Caco-2 (cell line): ENCODE measurements at regions not wholly inside any gene's neighbourhood (a gene's known extent, or its start where the extent isn't known, plus 50 kb on each side); places are given as distances from the start of the nearest gene placed in this dataset.

Experiments used
- BruUV-seq: library from RNA; stranded (reverse); fragments of 400-500 nt; replicated peaks from 2 replicates; lab custom pipeline; 2021; lab: Mats Ljungman, UMichigan
- CTCF ChIA-PET: fragments of 300-600 bp; sonication (Branson Sonifier 250); formaldehyde crosslinking; loops from one replicate; lab custom pipeline; 2022; ENCODE audit warnings: antibody characterized with exemption; lab: Charles Lee
- POLR2A ChIA-PET: fragments of 300-600 bp; sonication (Branson Sonifier 250); formaldehyde crosslinking; loops from one replicate; lab custom pipeline; 2022; ENCODE audit warnings: antibody characterized with exemption; lab: Charles Lee
- DNase-seq, 2 experiments: peaks; one replicate each; pipeline versions ENCODE4 v3.0.0 to v3.0.0-alpha.2; 2020 to 2022
- H3K27me3 ChIP-seq: replicated peaks from 2 replicates; pipeline ENCODE4 v1.6.0; 2011; ENCODE audit warnings: low read length; ENCODE audit not compliant: control insufficient read depth, insufficient read depth
- H3K36me3 ChIP-seq: 2 replicates; pipeline ENCODE4 v1.5.1; 2011; ENCODE audit warnings: low read length; ENCODE audit not compliant: control insufficient read depth, insufficient read depth
- H3K4me1 ChIP-seq: fragments of 250-450 bp; sonication (Bioruptor Pico); 2 replicates; pipeline ENCODE4 v1.5.1; 2020; ENCODE audit warnings: mild to moderate bottlenecking
- H3K4me3 ChIP-seq: 2 replicates; pipeline ENCODE4 v1.5.1; 2011; ENCODE audit warnings: low read depth, mild to moderate bottlenecking, control low read depth, low read length
- H3K9me3 ChIP-seq: fragments of 250-450 bp; sonication (Bioruptor Pico); 2 replicates; pipeline ENCODE4 v1.5.1; 2020; ENCODE audit warnings: mild to moderate bottlenecking, moderate library complexity
- H3K27ac Mint-ChIP-seq: one replicate; pipeline ENCODE4 v1.8.0; 2022; ENCODE audit warnings: mixed read lengths; ENCODE audit not compliant: unreplicated experiment
- H3K27me3 Mint-ChIP-seq: one replicate; pipeline ENCODE4 v1.8.0; 2022; ENCODE audit warnings: mixed read lengths; ENCODE audit not compliant: insufficient read depth, unreplicated experiment
- H3K36me3 Mint-ChIP-seq: one replicate; pipeline ENCODE4 v1.8.0; 2022; ENCODE audit warnings: mild to moderate bottlenecking, mixed read lengths; ENCODE audit not compliant: insufficient read depth, unreplicated experiment
- H3K4me1 Mint-ChIP-seq: one replicate; pipeline ENCODE4 v1.8.0; 2022; ENCODE audit warnings: low read depth, mixed read lengths; ENCODE audit not compliant: unreplicated experiment
- H3K4me3 Mint-ChIP-seq: one replicate; pipeline ENCODE4 v1.8.0; 2022; ENCODE audit warnings: mild to moderate bottlenecking, moderate library complexity, mixed read lengths; ENCODE audit not compliant: unreplicated experiment
- H3K9me3 Mint-ChIP-seq: one replicate; pipeline ENCODE4 v1.8.0; 2022; ENCODE audit warnings: mixed read lengths; ENCODE audit not compliant: unreplicated experiment
- CTCF ChIP-seq, 2 experiments: fragments of 200-600 bp in 1 of 2; IDR thresholded peaks; 1 replicate in 1 of 2; 2 replicates in 1 of 2; pipeline versions ENCODE4 v1.5.1 to v1.8.0; 2011 to 2022; ENCODE audit warnings: antibody characterized with exemption in 1 of 2, control low read depth in 1 of 2, inconsistent platforms in 1 of 2, low read depth in 1 of 2, low read length in 1 of 2, mild to moderate bottlenecking in 1 of 2, moderate library complexity in 1 of 2; ENCODE audit not compliant: insufficient read depth in 1 of 2, severe bottlenecking in 1 of 2, unreplicated experiment in 1 of 2
- intact Hi-C: fragments of 100-400 bp; cut with micrococcal nuclease; formaldehyde crosslinking; loops from one replicate; pipeline ENCODE4 v1.10.0; 2022; ENCODE audit not compliant: unreplicated experiment

GRCh38 chr6:169920359-169921020 lies 169.1 kb downstream of the ERMARD start:
- no TSS peak for BruUV-seq
- intact Hi-C loops = no loop called here

GRCh38 chr6:169918954-169919549 lies 167.6 kb downstream of the ERMARD start:
- Histone ChIP-seq H3K36me3 (no peaks in the 10 kb centered on the region), H3K4me3 (no peak overlapping the region), H3K27me3 (no peaks in the 10 kb centered on the region), H3K9me3 (0 out of 2 replicates have a peak, but pooled peaks cover 3% of the 10 kb centered on the region), H3K4me1 (no peaks in the 10 kb centered on the region)
- no peaks in the 10 kb centered on the region for H3K36me3 Mint-ChIP-seq
- intact Hi-C loops = no loop called here
- no peak overlapping the region for H3K4me3 Mint-ChIP-seq
- POLR2A ChIA-PET = no interaction called here
- no peaks in the 10 kb centered on the region for H3K27me3 Mint-ChIP-seq
- H3K4me1 Mint-ChIP-seq = no peaks in the 10 kb centered on the region
- no TSS peak for BruUV-seq
- CTCF ChIA-PET = no interaction called here
- no peak overlapping the region for H3K27ac Mint-ChIP-seq
- no peaks in the 10 kb centered on the region for H3K9me3 Mint-ChIP-seq
- DNase-seq = no peak
- TF ChIP-seq CTCF (IDR thresholded peaks at IDR 0.05; ENCODE audit: insufficient read depth in 1 of 2, low read depth in 1 of 2, low read length in 1 of 2, severe bottlenecking in 1 of 2, unreplicated experiment in 1 of 2) = no peak

More at GRCh38 chr6:169920359-169921020, 169.1 kb downstream of the ERMARD start:
- H3K4me1 ChIP-seq = no peaks in the 10 kb centered on the region
- H3K4me3 ChIP-seq = no peak overlapping the region
- H3K9me3 ChIP-seq = 0 out of 2 replicates have a peak, but pooled peaks cover 3% of the 10 kb centered on the region
- no peak for DNase-seq
- no peaks in the 10 kb centered on the region for H3K36me3 ChIP-seq
- no peaks in the 10 kb centered on the region for H3K36me3 Mint-ChIP-seq
- H3K27me3 ChIP-seq = no peaks in the 10 kb centered on the region
- POLR2A ChIA-PET = no interaction called here
- H3K27me3 Mint-ChIP-seq = no peaks in the 10 kb centered on the region
- TF ChIP-seq CTCF (IDR thresholded peaks at IDR 0.05; ENCODE audit: insufficient read depth in 1 of 2, low read depth in 1 of 2, low read length in 1 of 2, severe bottlenecking in 1 of 2, unreplicated experiment in 1 of 2) = no peak
- no peak overlapping the region for H3K27ac Mint-ChIP-seq
- no peaks in the 10 kb centered on the region for H3K4me1 Mint-ChIP-seq
- CTCF ChIA-PET = no interaction called here
- peaks cover 2% of the 10 kb centered on the region for H3K9me3 Mint-ChIP-seq
- no peak overlapping the region for H3K4me3 Mint-ChIP-seq

- no peak for DNase-seq
- no TSS peak for BruUV-seq
- ChIA-PET CTCF (no interaction called here), POLR2A (no interaction called here)
- no peak overlapping the region for H3K4me3 ChIP-seq
- H3K4me1 ChIP-seq = no peaks in the 10 kb centered on the region
- no peaks in the 10 kb centered on the region for H3K27me3 ChIP-seq
- Mint-ChIP-seq H3K4me1 (no peaks in the 10 kb centered on the region), H3K36me3 (no peaks in the 10 kb centered on the region), H3K27me3 (no peaks in the 10 kb centered on the region), H3K9me3 (no peaks in the 10 kb centered on the region), H3K27ac (no peak overlapping the region), H3K4me3 (no peak overlapping the region)
- intact Hi-C loops = no loop called here
- TF ChIP-seq CTCF (IDR thresholded peaks at IDR 0.05; ENCODE audit: insufficient read depth in 1 of 2, low read depth in 1 of 2, low read length in 1 of 2, severe bottlenecking in 1 of 2, unreplicated experiment in 1 of 2) = no peak
- H3K9me3 ChIP-seq = 0 out of 2 replicates have a peak, but pooled peaks cover 3% of the 10 kb centered on the region
- no peaks in the 10 kb centered on the region for H3K36me3 ChIP-seq
Observed at GRCh38 chr6:169918239-169918953, 167.0 kb downstream of the ERMARD start.
